Stimulated activated naive B cell treated with anti-CD40 and anti-IgM and Interleukin-4, amounts not matched to agents 10 μg/mL and 1 μg/mL and 100 μg/mL, for 72 hours (primary cell): ENCODE measurements at regions not wholly inside any gene's neighbourhood (a gene's known extent, or its start where the extent isn't known, plus 50 kb on each side); places are given as distances from the start of the nearest gene placed in this dataset.
"Not testable (repeated sequence)": the region's sequence is repeated elsewhere in the genome, so short reads cannot be mapped to it uniquely, and the experiment has no call there.

Experiments used
- ATAC-seq, 2 donors: fragments of 150-1000 bp; cut with Tn5 transposase; replicated peaks; 2 replicates each; pipeline ENCODE4 v1.10.0; 2021; ENCODE audit warnings: moderate library complexity in 1 of 2
- DNase-seq: peaks from one replicate; pipeline ENCODE4 v3.0.0; 2021
- H3K27ac Mint-ChIP-seq: one replicate; pipeline ENCODE4 v1.8.0; 2022; ENCODE audit warnings: mild to moderate bottlenecking, mixed read lengths
- H3K27me3 Mint-ChIP-seq, 2 donors: one replicate each; pipeline ENCODE4 v1.8.0; 2022; ENCODE audit warnings: mixed read lengths in 2 of 2
- H3K36me3 Mint-ChIP-seq, 2 donors: one replicate each; pipeline ENCODE4 v1.8.0; 2022; ENCODE audit warnings: mixed read lengths in 2 of 2, mild to moderate bottlenecking in 1 of 2
- H3K4me1 Mint-ChIP-seq, 2 donors: one replicate each; pipeline ENCODE4 v1.8.0; 2022; ENCODE audit warnings: mixed read lengths in 2 of 2, mild to moderate bottlenecking in 1 of 2
- H3K4me3 Mint-ChIP-seq, 2 donors: one replicate each; pipeline ENCODE4 v1.8.0; 2022; ENCODE audit warnings: mild to moderate bottlenecking in 2 of 2, mixed read lengths in 2 of 2, moderate library complexity in 1 of 2
- H3K9me3 Mint-ChIP-seq, 2 donors: one replicate each; pipeline ENCODE4 v1.8.0; 2022; ENCODE audit warnings: mixed read lengths in 2 of 2, mild to moderate bottlenecking in 1 of 2

GRCh38 chr2:228614741-228615140, 433.3 kb upstream of the SPHKAP start:
- Mint-ChIP-seq H3K27me3 (no peaks in the 10 kb centered on the region), H3K4me1 (no peaks in the 10 kb centered on the region), H3K4me3 (no peak overlapping the region), H3K27ac (no peak overlapping the region), H3K9me3 (peaks cover 0 to 5% of the 10 kb centered on the region in 2 donors), H3K36me3 (no peaks in the 10 kb centered on the region)
- ATAC-seq (no peak), DNase-seq (no peak)

DNA sequence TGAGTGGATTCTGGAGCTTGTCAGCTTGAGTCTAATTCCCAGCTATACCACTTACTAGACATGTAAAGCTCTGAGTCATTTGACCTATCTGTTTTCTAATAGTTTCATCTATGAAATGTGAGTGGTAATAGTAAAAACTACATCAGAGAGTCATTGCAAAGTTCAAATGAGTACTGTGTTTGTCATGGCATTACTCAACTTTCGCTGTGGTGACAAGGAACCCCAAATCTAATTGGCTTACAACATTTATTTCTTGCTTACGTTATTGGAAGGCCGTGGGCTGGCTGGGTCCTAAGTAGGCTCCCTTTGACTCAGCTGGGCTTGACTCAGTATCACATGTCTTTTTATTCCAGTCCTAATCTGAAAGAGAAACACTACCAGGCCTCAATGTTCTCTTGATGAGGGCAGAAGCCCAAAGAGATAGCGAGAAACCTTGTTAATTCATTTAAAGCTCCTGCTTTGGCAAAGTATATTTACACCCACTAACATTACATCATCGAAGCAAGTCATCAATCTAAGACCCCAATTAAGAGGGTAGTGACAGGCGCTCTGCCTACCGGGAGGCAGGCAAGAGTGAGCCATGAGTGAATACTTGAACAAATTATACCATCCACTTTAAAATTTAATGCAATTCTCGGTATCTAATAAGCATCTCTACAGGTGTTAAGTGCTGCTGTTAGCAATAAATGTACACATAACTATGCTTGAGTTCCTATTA, 431.8 kb upstream of the SPHKAP start:
- H3K36me3 Mint-ChIP-seq, result no peaks in the 10 kb centered on the region
- no peak overlapping the region for H3K4me3 Mint-ChIP-seq
- H3K4me1 Mint-ChIP-seq, result no peaks in the 10 kb centered on the region
- ATAC-seq, result no peak
- H3K27me3 Mint-ChIP-seq, result no peaks in the 10 kb centered on the region
- H3K27ac Mint-ChIP-seq, result no peak overlapping the region
- H3K9me3 Mint-ChIP-seq, result peaks cover 0 to 6% of the 10 kb centered on the region in 2 donors
- DNase-seq, result no peak

- no peaks in the 10 kb centered on the region for H3K36me3 Mint-ChIP-seq
- DNase-seq (no peak), ATAC-seq (no peak)
- no peaks in the 10 kb centered on the region for H3K4me1 Mint-ChIP-seq
- peaks cover 0 to 5% of the 10 kb centered on the region in 2 donors for H3K9me3 Mint-ChIP-seq
- H3K27ac Mint-ChIP-seq, result no peak overlapping the region
- no peaks in the 10 kb centered on the region for H3K27me3 Mint-ChIP-seq
- H3K4me3 Mint-ChIP-seq, result no peak overlapping the region
Measured at GRCh38 chr2:228611171-228611570, 429.7 kb upstream of the SPHKAP start.

DNA sequence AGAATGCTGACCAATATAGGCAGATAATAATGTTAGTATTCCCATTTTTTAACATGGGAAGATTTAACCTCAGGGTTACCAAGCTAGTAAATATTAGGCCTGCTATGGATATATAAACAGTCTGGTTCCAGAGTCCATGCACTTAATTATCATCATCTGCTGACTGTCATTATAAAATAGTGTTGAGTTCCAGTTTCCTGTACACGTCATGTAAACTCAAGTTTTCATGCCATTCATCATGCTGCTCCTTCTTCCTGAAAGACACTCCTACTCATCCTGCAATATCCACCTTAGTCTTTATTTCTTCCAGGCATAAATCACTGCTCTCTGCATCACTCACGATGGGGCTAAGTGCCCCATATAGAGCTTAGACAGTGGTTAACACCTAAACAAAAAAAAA, 420.8 kb upstream of the SPHKAP start:
- H3K27ac Mint-ChIP-seq, result no peak overlapping the region
- peaks cover 2 to 4% of the 10 kb centered on the region in 2 donors for H3K9me3 Mint-ChIP-seq
- H3K4me1 Mint-ChIP-seq, result no peaks in the 10 kb centered on the region
- DNase-seq (no peak), ATAC-seq (no peak)
- no peak overlapping the region for H3K4me3 Mint-ChIP-seq
- no peaks in the 10 kb centered on the region for H3K27me3 Mint-ChIP-seq
- no peaks in the 10 kb centered on the region for H3K36me3 Mint-ChIP-seq

- DNase-seq, result no peak
Measured at GRCh38 chr2:228600265-228600664, 418.8 kb upstream of the SPHKAP start.

DNA sequence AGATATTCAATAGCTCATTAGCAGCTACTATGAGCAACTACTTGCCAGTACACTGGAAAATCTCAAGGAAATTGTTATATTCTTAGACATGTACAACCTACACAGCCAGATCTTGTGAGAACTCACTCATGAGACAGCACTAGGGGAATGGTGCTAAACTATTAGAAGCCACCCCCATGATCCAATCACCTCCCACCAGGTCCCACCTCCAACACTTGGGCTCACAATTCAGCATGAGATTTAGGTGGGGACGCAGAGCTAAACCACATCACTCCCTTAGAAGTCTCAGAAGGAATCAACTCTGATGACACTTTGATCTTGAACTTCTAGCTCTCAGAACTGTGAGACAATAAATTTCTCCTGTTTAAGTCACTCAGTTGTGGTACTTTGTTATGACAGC, 418.3 kb upstream of the SPHKAP start:
- Mint-ChIP-seq H3K4me1 (no peaks in the 10 kb centered on the region), H3K9me3 (peaks cover 4% of the 10 kb centered on the region in 2 donors), H3K27me3 (no peaks in the 10 kb centered on the region), H3K4me3 (no peak overlapping the region), H3K27ac (no peak overlapping the region), H3K36me3 (no peaks in the 10 kb centered on the region)
- ATAC-seq (no peak), DNase-seq (no peak)

More at GRCh38 chr2:228600265-228600664, 418.8 kb upstream of the SPHKAP start:
- H3K4me1 Mint-ChIP-seq, result no peaks in the 10 kb centered on the region
- no peaks in the 10 kb centered on the region for H3K36me3 Mint-ChIP-seq
- no peaks in the 10 kb centered on the region for H3K27me3 Mint-ChIP-seq
- no peak overlapping the region for H3K4me3 Mint-ChIP-seq
- no peak overlapping the region for H3K27ac Mint-ChIP-seq
- ATAC-seq, result no peak
- peaks cover 4% of the 10 kb centered on the region in 2 donors for H3K9me3 Mint-ChIP-seq

DNA sequence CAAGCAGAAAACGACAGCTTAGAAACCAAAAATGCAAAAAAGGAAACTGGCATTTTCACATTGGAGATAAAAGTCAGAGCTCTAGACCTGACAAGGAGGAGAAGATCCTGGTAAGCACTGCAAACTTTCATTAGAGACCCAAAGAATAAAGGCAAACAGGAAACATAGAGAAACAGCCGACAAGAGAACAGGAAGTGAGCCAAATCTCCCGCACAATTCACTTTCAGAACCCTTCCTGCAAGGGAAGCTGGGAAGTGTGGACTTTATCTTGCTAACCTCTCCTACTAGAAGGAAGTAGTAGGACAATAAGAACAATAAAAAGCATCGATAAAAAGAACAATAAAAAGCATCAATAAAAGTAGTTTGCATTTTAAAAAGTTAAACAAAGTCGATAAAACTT, 417.8 kb upstream of the SPHKAP start:
- Mint-ChIP-seq H3K9me3 (peaks cover 4% of the 10 kb centered on the region in 2 donors), H3K27me3 (no peaks in the 10 kb centered on the region), H3K4me1 (no peaks in the 10 kb centered on the region), H3K36me3 (no peaks in the 10 kb centered on the region), H3K4me3 (no peak overlapping the region), H3K27ac (no peak overlapping the region)
- DNase-seq, result no peak
- no peak for ATAC-seq

- H3K27ac Mint-ChIP-seq, result no peak overlapping the region
- no peaks in the 10 kb centered on the region for H3K36me3 Mint-ChIP-seq
- H3K4me1 Mint-ChIP-seq, result no peaks in the 10 kb centered on the region
- DNase-seq (no peak), ATAC-seq (no peak)
- H3K4me3 Mint-ChIP-seq, result no peak overlapping the region
- H3K27me3 Mint-ChIP-seq, result no peaks in the 10 kb centered on the region
- H3K9me3 Mint-ChIP-seq, result peaks cover 4% of the 10 kb centered on the region in 2 donors
Measured at GRCh38 chr2:228597032-228597431, 415.5 kb upstream of the SPHKAP start.

DNA sequence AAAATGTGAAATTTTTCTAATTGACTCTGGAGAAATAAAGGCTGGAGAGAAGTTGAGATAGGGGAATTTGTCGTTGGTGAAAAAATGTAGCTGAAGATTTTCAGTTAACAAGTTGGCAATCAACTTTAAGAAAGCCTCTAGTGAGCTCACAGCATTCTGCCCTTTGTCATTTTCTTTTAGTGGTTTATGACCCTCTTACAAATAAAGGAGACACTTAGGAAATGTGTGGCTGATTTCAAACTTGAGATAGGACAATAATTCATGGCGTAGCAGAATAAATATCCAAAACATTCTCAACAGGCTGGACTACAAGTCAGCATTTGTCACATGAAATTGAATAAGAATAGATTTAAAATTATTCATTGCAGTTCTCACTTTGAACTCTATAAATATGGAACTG, 412.5 kb upstream of the SPHKAP start:
- Mint-ChIP-seq H3K27ac (no peak overlapping the region), H3K27me3 (no peaks in the 10 kb centered on the region), H3K4me1 (no peaks in the 10 kb centered on the region), H3K36me3 (no peaks in the 10 kb centered on the region), H3K4me3 (no peak overlapping the region), H3K9me3 (peaks cover 0 to 4% of the 10 kb centered on the region in 2 donors)
- DNase-seq (no peak), ATAC-seq (no peak)

- Mint-ChIP-seq H3K4me3 (no peak overlapping the region), H3K9me3 (peaks cover 0 to 7% of the 10 kb centered on the region in 2 donors), H3K4me1 (no peaks in the 10 kb centered on the region), H3K36me3 (no peaks in the 10 kb centered on the region), H3K27me3 (no peaks in the 10 kb centered on the region), H3K27ac (no peak overlapping the region)
- DNase-seq, result no peak
- no peak for ATAC-seq
Measured at GRCh38 chr2:228592925-228593324, 411.4 kb upstream of the SPHKAP start.

GRCh38 chr2:228590681-228591080, 409.2 kb upstream of the SPHKAP start:
- no peak for ATAC-seq
- H3K27ac Mint-ChIP-seq, result no peak overlapping the region

DNA sequence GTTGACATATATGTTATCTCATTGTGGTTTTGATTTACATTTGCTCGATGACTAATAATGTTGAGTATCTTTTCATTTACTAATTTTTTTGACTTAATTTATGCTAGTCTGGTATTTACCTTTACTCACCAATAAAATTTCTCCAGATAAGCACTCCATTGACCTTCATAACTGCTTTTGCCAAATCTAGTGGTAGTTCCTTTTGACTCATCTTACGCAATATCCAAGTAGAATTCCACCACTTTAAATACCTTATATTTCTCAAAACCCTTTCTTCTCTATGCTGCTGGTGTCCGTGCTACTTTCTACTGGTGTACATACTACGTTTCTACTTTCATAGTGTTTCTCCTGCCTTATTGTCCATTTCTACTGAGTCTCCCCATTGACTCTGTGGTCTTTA, 407.6 kb upstream of the SPHKAP start:
- Mint-ChIP-seq H3K27ac (no peak overlapping the region), H3K27me3 (no peaks in the 10 kb centered on the region), H3K9me3 (peaks cover 0 to 8% of the 10 kb centered on the region in 2 donors), H3K36me3 (no peaks in the 10 kb centered on the region), H3K4me1 (no peaks in the 10 kb centered on the region), H3K4me3 (no peak overlapping the region)
- DNase-seq (no peak), ATAC-seq (no peak)

More at GRCh38 chr2:228590681-228591080, 409.2 kb upstream of the SPHKAP start:
- H3K4me1 Mint-ChIP-seq, result no peaks in the 10 kb centered on the region
- no peaks in the 10 kb centered on the region for H3K36me3 Mint-ChIP-seq
- no peak for DNase-seq
- no peak overlapping the region for H3K4me3 Mint-ChIP-seq
- peaks cover 0 to 6% of the 10 kb centered on the region in 2 donors for H3K9me3 Mint-ChIP-seq
- H3K27me3 Mint-ChIP-seq, result no peaks in the 10 kb centered on the region

DNA sequence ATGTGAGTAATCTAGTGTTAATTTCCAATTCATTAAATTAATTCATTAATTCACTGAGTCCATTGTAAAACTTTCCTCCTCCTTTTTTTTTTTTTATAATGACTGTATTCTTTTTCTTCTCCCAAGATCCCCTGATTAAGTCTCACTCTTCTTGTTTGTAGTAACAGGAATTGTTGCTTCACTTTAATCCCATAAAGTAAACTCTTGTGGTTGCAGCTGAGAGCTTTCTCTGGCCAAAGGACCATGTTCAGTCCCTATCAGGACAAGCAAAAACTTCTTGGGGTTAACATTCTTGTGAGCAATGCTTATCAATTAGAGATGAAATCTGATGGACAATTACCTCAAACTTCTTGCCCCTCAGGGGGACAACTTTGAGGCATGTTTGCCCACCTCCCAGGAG, 400.2 kb upstream of the SPHKAP start:
- H3K27ac Mint-ChIP-seq, result no peak overlapping the region
- no peaks in the 10 kb centered on the region for H3K27me3 Mint-ChIP-seq
- DNase-seq (no peak), ATAC-seq (no peak)
- no peaks in the 10 kb centered on the region for H3K36me3 Mint-ChIP-seq
- no peaks in the 10 kb centered on the region for H3K4me1 Mint-ChIP-seq
- H3K4me3 Mint-ChIP-seq, result no peak overlapping the region
- peaks cover 7% of the 10 kb centered on the region in 2 donors for H3K9me3 Mint-ChIP-seq

DNA sequence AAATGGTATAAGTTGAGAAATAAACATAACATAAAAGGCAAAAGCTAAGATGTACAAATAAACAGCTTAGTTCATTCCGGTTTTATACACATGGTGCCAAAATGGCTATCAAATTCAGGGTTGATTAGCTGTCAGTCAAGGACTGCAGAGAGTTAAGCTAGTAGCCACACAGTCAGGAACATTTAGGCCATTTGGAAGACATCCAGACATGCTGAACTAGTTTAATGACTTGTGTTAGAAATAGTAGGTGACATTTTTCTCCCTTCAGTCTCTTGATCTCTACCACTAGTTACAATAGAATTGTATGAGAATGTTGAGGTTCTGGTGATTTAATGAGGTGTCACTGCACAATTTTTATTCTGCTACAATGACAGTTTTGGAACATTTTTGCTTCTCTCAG, 394.4 kb upstream of the SPHKAP start:
- H3K36me3 Mint-ChIP-seq, result no peaks in the 10 kb centered on the region
- DNase-seq (no peak), ATAC-seq (no peak)
- H3K4me3 Mint-ChIP-seq, result no peak overlapping the region
- H3K27ac Mint-ChIP-seq, result no peak overlapping the region
- H3K9me3 Mint-ChIP-seq, result peaks cover 0 to 2% of the 10 kb centered on the region in 2 donors
- H3K27me3 Mint-ChIP-seq, result no peaks in the 10 kb centered on the region
- H3K4me1 Mint-ChIP-seq, result no peaks in the 10 kb centered on the region

GRCh38 chr2:228568275-228568674, 386.8 kb upstream of the SPHKAP start:
- H3K27ac Mint-ChIP-seq, H3K36me3 Mint-ChIP-seq, ATAC-seq, DNase-seq, H3K4me3 Mint-ChIP-seq, H3K27me3 Mint-ChIP-seq, H3K9me3 Mint-ChIP-seq, H3K4me1 Mint-ChIP-seq: not testable (repeated sequence)
